Nephron progenitor cell (in vitro differentiated cells): ENCODE measurements at regions not wholly inside any gene's neighbourhood (a gene's known extent, or its start where the extent isn't known, plus 50 kb on each side); places are given as distances from the start of the nearest gene placed in this dataset.

Experiments used
- DNase-seq: peaks from one replicate; pipeline ENCODE4 v3.0.0; 2021
- H3K27ac Mint-ChIP-seq: 2 replicates; pipeline ENCODE4 v1.8.0; 2021; ENCODE audit warnings: mild to moderate bottlenecking, moderate library complexity, mixed read lengths
- H3K27me3 Mint-ChIP-seq: 2 replicates; pipeline ENCODE4 v1.8.0; 2021; ENCODE audit warnings: mild to moderate bottlenecking, low read depth, mixed read lengths; ENCODE audit not compliant: poor library complexity
- H3K36me3 Mint-ChIP-seq: 2 replicates; pipeline ENCODE4 v1.8.0; 2021; ENCODE audit warnings: low read depth, mixed read lengths
- H3K4me1 Mint-ChIP-seq: 2 replicates; pipeline ENCODE4 v1.8.0; 2021; ENCODE audit warnings: mixed read lengths
- H3K4me3 Mint-ChIP-seq: 2 replicates; pipeline ENCODE4 v1.8.0; 2021; ENCODE audit warnings: mild to moderate bottlenecking, moderate library complexity, mixed read lengths
- H3K9me3 Mint-ChIP-seq: 2 replicates; pipeline ENCODE4 v1.8.0; 2021; ENCODE audit warnings: mild to moderate bottlenecking, moderate library complexity, mixed read lengths
- TF ChIP-seq, protein P1 (sequence below): fragments of 200-600 bp; sonication (generic); IDR thresholded peaks from 2 replicates; pipeline ENCODE4 v1.5.0; 2021; ENCODE audit warnings: antibody characterized with exemption

DNA sequence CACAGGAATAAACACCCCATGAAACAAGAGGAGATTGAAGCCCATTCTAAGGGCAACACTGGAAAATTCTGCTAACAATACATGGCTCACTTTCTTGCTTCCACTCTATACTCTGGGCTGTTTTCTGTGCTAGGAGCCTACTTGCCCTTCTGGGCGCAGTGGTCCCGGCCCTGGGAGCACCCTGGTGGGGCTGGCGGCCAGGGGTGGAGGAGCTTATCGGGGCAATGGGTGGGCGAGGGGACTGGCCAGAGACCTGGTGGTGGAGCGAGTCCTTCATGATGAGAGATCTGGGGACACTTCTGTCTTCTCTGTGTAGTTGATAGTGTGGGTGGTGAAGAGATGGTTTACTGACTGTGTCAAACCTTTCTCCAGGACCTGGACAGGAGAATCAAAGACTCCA, 1128.5 kb downstream of the TBL1XR1 start:
- Mint-ChIP-seq H3K27me3 (no peaks in the 10 kb centered on the region), H3K9me3 (no peaks in the 10 kb centered on the region), H3K27ac (no peak overlapping the region), H3K36me3 (no peaks in the 10 kb centered on the region), H3K4me3 (no peak overlapping the region), H3K4me1 (no peaks in the 10 kb centered on the region)
- TF ChIP-seq, protein P1, sequence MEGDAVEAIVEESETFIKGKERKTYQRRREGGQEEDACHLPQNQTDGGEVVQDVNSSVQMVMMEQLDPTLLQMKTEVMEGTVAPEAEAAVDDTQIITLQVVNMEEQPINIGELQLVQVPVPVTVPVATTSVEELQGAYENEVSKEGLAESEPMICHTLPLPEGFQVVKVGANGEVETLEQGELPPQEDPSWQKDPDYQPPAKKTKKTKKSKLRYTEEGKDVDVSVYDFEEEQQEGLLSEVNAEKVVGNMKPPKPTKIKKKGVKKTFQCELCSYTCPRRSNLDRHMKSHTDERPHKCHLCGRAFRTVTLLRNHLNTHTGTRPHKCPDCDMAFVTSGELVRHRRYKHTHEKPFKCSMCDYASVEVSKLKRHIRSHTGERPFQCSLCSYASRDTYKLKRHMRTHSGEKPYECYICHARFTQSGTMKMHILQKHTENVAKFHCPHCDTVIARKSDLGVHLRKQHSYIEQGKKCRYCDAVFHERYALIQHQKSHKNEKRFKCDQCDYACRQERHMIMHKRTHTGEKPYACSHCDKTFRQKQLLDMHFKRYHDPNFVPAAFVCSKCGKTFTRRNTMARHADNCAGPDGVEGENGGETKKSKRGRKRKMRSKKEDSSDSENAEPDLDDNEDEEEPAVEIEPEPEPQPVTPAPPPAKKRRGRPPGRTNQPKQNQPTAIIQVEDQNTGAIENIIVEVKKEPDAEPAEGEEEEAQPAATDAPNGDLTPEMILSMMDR, result no peak
- no peak for DNase-seq

DNA sequence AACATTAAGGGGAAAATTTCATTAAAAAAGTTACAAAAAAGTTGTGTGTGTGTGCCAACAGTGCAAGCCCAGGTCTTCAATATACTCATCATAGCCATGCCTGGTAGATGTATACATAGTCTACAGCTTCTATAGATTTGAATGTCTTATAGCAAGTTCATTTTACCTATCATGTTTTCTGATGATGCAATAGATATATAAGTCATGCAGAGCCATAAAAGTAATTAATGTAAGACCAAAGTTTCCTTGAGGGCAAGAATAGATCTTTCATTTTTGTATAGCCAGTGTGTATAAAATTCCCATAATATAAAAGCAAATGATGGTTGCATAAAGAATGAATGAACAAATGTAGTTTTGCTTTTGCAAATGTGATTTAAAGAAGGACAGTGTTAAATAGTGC, 1138.4 kb downstream of the TBL1XR1 start:
- Mint-ChIP-seq H3K9me3 (no peaks in the 10 kb centered on the region), H3K4me3 (no peak overlapping the region), H3K4me1 (no peaks in the 10 kb centered on the region), H3K36me3 (no peaks in the 10 kb centered on the region), H3K27me3 (no peaks in the 10 kb centered on the region), H3K27ac (no peak overlapping the region)
- TF ChIP-seq, protein P1, result no peak
- no peak for DNase-seq

DNA sequence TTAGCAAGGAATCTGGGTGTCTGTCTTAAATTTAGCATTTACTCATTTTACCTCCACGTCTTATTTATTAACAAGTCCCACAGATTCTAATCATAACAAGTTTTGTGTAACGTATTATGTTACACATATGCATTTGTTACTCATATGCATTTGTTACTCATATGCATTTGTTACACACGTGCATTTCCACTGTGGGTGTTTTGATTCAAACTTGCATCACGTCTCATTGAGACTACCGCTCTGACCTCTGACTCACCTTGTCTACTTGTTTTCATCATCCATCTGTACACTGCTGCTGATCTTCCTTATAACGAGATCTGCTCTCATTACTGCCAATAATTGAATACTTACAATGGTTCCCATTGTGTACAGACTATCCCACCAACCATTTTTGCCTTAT, 1141.4 kb downstream of the TBL1XR1 start:
- H3K36me3 Mint-ChIP-seq, result no peaks in the 10 kb centered on the region

DNA sequence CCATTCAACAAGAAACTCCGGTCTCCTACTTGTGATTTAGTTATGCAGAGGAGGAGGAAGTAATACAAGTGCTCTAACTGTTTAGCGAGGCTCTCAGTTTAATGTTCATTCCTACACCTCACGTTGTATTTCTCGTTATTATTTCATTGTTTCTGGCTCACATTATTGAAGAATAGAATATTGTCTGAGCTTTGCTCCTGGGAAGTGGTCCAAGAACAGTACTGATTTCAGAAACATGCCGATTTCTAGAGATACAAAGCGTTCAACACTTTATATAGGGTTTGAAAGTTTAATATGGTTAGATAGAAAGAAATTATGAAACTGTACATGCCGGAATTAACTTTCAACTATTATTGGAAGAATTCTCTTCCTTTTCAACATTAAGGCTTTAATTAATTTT, 1145.5 kb downstream of the TBL1XR1 start:
- TF ChIP-seq, protein P1, result no peak
- H3K36me3 Mint-ChIP-seq, result no peaks in the 10 kb centered on the region
- H3K27ac Mint-ChIP-seq, result no peak overlapping the region
- H3K4me1 Mint-ChIP-seq, result no peaks in the 10 kb centered on the region
- DNase-seq, result no peak
- H3K27me3 Mint-ChIP-seq, result no peaks in the 10 kb centered on the region
- no peaks in the 10 kb centered on the region for H3K9me3 Mint-ChIP-seq
- no peak overlapping the region for H3K4me3 Mint-ChIP-seq

More for the DNA sequence above, 1141.4 kb downstream of the TBL1XR1 start:
- Mint-ChIP-seq H3K9me3 (no peaks in the 10 kb centered on the region), H3K27me3 (no peaks in the 10 kb centered on the region), H3K27ac (no peak overlapping the region), H3K4me1 (no peaks in the 10 kb centered on the region), H3K4me3 (no peak overlapping the region)
- no peak for DNase-seq
- TF ChIP-seq, protein P1, result no peak

DNA sequence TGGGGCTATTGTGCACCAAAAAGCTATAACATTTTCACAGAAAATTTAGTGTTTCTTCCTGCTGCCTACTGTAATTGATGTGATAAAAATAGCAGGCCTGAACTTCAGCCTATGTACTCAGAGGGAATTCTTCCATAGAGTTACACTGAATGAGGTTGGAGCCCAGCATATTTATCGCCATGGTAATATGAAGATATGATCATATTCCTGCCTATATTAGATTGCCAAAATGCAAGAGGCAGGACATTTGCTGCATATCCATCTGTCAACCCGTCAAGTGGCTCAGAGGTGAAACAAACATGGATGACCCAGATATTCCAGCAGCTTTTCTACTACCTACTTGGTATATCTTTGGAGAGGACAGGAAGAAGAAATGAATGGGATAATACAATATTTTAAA, 1150.6 kb downstream of the TBL1XR1 start:
- Mint-ChIP-seq H3K36me3 (no peaks in the 10 kb centered on the region), H3K4me3 (no peak overlapping the region), H3K4me1 (no peaks in the 10 kb centered on the region), H3K27ac (no peak overlapping the region), H3K27me3 (no peaks in the 10 kb centered on the region), H3K9me3 (no peaks in the 10 kb centered on the region)
- no peak for DNase-seq
- TF ChIP-seq, protein P1, result no peak

DNA sequence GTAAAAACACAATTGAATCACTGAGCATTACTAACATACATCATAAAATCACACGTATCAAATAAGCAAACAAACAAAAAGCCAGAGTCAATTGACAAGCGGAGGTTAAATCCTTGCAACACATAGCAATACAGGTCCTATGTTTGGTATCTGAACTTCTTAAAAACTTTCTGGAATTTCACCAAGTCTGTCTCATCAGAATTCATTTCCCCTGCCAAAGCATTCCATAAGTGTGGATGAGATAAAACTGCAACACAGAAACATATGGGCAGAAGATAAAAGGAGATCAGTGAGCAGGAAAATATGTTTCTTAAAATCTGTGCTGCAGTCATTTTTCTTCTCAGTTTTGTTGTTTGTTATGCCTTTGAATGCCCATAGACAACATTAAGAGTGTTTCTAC, 1155.5 kb downstream of the TBL1XR1 start:
- Mint-ChIP-seq H3K4me3 (no peak overlapping the region), H3K27me3 (no peaks in the 10 kb centered on the region), H3K4me1 (no peaks in the 10 kb centered on the region), H3K27ac (no peak overlapping the region), H3K36me3 (no peaks in the 10 kb centered on the region), H3K9me3 (no peaks in the 10 kb centered on the region)
- DNase-seq, result no peak
- TF ChIP-seq, protein P1, result no peak
